ENCODE measurements at regions not wholly inside any gene's neighbourhood (a gene's known extent, or its start where the extent isn't known, plus 50 kb on each side); places are given as distances from the start of the nearest gene placed in this dataset.
"Not testable (repeated sequence)": the region's sequence is repeated elsewhere in the genome, so short reads cannot be mapped to it uniquely, and the experiment has no call there.

DNA sequence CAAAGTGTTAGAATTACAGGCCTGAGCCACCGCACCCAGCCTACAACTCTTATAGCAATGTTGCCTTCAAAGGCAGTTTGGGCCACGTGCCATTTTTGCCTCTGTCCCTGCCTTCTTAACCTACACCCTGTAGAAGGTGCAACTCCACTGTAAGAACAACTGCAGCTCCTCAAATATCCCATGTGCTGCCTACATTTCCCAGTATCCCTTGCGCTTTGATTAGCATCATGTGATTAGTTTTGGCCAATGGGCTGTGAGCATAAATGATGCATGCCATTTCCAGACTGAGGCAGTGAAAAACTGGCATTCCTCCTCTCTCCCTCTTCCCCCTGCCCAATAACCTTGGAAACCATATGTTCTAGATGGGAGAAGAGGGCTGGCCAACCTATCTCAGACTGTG lies 75.2 kb upstream of the MRI1 start:
- TF ChIP-seq EZH2 (IDR thresholded peaks at IDR 0.05; ENCODE audit: borderline replicate concordance) = no peak
- TF ChIP-seq, protein P1, sequence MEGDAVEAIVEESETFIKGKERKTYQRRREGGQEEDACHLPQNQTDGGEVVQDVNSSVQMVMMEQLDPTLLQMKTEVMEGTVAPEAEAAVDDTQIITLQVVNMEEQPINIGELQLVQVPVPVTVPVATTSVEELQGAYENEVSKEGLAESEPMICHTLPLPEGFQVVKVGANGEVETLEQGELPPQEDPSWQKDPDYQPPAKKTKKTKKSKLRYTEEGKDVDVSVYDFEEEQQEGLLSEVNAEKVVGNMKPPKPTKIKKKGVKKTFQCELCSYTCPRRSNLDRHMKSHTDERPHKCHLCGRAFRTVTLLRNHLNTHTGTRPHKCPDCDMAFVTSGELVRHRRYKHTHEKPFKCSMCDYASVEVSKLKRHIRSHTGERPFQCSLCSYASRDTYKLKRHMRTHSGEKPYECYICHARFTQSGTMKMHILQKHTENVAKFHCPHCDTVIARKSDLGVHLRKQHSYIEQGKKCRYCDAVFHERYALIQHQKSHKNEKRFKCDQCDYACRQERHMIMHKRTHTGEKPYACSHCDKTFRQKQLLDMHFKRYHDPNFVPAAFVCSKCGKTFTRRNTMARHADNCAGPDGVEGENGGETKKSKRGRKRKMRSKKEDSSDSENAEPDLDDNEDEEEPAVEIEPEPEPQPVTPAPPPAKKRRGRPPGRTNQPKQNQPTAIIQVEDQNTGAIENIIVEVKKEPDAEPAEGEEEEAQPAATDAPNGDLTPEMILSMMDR (IDR thresholded peaks at IDR 0.05; ENCODE audit: poor library complexity) = no peak
- no peak for TF ChIP-seq EZH2phosphoT487 (IDR thresholded peaks at IDR 0.05; ENCODE audit: low read depth, severe bottlenecking, unreplicated experiment)
- whole genome bisulfite sequencing (ENCODE audit: low lambda C conversion rate, missing lambda C conversion rate) = 79% methylated on average over 3 of the region's 3 CpGs

GRCh38 chr19:13684021-13684420 lies 80.3 kb upstream of the MRI1 start:
- Histone ChIP-seq H3K4me3 (no peak overlapping the region), H3K79me2 (no peaks in the 10 kb centered on the region), H2AFZ (no peak overlapping the region), H3K36me3 (replicated peaks; ENCODE audit: insufficient read depth, low read depth) (no peaks in the 10 kb centered on the region), H3K4me1 (ENCODE audit: insufficient read depth) (no peaks in the 10 kb centered on the region), H3K9me3 (ENCODE audit: low read depth) (no peaks in the 10 kb centered on the region), H3K27me3 (no peaks in the 10 kb centered on the region), H3K4me2 (no peak overlapping the region), H4K20me1 (ENCODE audit: insufficient read depth, poor library complexity, severe bottlenecking) (no peaks in the 10 kb centered on the region), H3K9me2 (replicated peaks; ENCODE audit: insufficient read depth) (no peaks in the 10 kb centered on the region), H3K27ac (no peak overlapping the region)
- WGBS (ENCODE audit: low lambda C conversion rate, missing lambda C conversion rate) = 79% methylated on average over 1 of the region's 1 CpG
- TF ChIP-seq EZH2phosphoT487 (IDR thresholded peaks at IDR 0.05; ENCODE audit: low read depth, severe bottlenecking, unreplicated experiment) (no peak), EZH2 (IDR thresholded peaks at IDR 0.05; ENCODE audit: borderline replicate concordance) (no peak)
- TF ChIP-seq, protein P1 (IDR thresholded peaks at IDR 0.05; ENCODE audit: poor library complexity) = no peak
- no peak for DNase-seq (ENCODE audit: low spot score)

More for the DNA sequence above, 75.2 kb upstream of the MRI1 start:
- no peaks in the 10 kb centered on the region for H3K4me1 ChIP-seq (ENCODE audit: insufficient read depth)
- no peak overlapping the region for H3K4me3 ChIP-seq
- H3K4me2 ChIP-seq = no peak overlapping the region
- H3K79me2 ChIP-seq = no peaks in the 10 kb centered on the region
- H2AFZ ChIP-seq = no peak overlapping the region
- no peaks in the 10 kb centered on the region for H4K20me1 ChIP-seq (ENCODE audit: insufficient read depth, poor library complexity, severe bottlenecking)
- DNase-seq (ENCODE audit: low spot score) = no peak
- no peaks in the 10 kb centered on the region for H3K36me3 ChIP-seq (replicated peaks; ENCODE audit: insufficient read depth, low read depth)
- H3K27ac ChIP-seq = no peak overlapping the region
- no peaks in the 10 kb centered on the region for H3K27me3 ChIP-seq
- H3K9me2 ChIP-seq (replicated peaks; ENCODE audit: insufficient read depth) = no peaks in the 10 kb centered on the region
- H3K9me3 ChIP-seq (ENCODE audit: low read depth) = no peaks in the 10 kb centered on the region

GRCh38 chr19:13681509-13681908 lies 82.8 kb upstream of the MRI1 start:
- H3K36me3 ChIP-seq (replicated peaks; ENCODE audit: insufficient read depth, low read depth) = no peaks in the 10 kb centered on the region
- H3K27me3 ChIP-seq = no peaks in the 10 kb centered on the region
- H3K4me1 ChIP-seq (ENCODE audit: insufficient read depth) = no peaks in the 10 kb centered on the region
- H3K4me2 ChIP-seq = no peak overlapping the region
- no peaks in the 10 kb centered on the region for H3K79me2 ChIP-seq
- H2AFZ ChIP-seq = no peak overlapping the region
- H3K4me3 ChIP-seq = no peak overlapping the region
- H3K9me3 ChIP-seq (ENCODE audit: low read depth) = no peaks in the 10 kb centered on the region
- H3K9me2 ChIP-seq (replicated peaks; ENCODE audit: insufficient read depth) = no peaks in the 10 kb centered on the region
- DNase-seq (ENCODE audit: low spot score) = no peak
- whole genome bisulfite sequencing (ENCODE audit: low lambda C conversion rate, missing lambda C conversion rate) = 90% methylated on average over 3 of the region's 3 CpGs
- no peaks in the 10 kb centered on the region for H4K20me1 ChIP-seq (ENCODE audit: insufficient read depth, poor library complexity, severe bottlenecking)
- no peak for TF ChIP-seq EZH2 (IDR thresholded peaks at IDR 0.05; ENCODE audit: borderline replicate concordance)
- TF ChIP-seq, protein P1 (IDR thresholded peaks at IDR 0.05; ENCODE audit: poor library complexity) = no peak
- H3K27ac ChIP-seq = no peak overlapping the region

DNA sequence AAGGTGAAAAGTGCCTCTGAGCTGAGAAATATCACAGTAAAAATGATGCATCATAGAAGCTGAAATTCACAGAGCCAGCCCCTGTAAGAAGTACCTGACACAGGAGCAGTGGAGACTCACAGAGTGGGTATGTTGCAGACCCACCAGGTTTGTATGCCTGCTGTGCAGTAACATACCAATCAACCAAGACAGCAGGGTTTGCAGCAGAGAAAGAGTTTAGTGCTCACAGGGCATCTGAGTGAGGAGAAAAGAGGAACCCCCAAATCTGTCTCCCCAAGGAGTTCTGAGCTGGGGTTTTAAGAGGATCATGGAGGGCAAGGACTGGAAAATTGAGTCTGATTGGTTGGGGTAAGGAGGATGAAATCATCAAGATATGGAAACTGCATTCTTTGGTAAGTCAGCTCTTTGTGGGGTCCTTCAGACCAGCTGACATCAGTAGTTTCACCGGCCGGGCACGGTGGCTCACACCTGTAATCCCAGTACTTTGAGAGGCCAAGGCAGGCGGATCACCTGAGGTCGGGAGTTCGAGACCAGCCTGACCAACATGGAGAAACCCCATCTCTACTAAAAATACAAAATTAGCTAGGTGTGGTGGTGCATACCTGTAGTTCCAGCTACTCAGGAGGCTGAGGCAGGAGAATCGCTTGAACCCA lies 83.5 kb upstream of the MRI1 start:
- H4K20me1 ChIP-seq (ENCODE audit: insufficient read depth, poor library complexity, severe bottlenecking); H3K27me3 ChIP-seq; H3K79me2 ChIP-seq; H3K27ac ChIP-seq; H3K4me3 ChIP-seq; DNase-seq (ENCODE audit: low spot score); H3K4me1 ChIP-seq (ENCODE audit: insufficient read depth); H2AFZ ChIP-seq; H3K9me2 ChIP-seq (replicated peaks; ENCODE audit: insufficient read depth); H3K9me3 ChIP-seq (ENCODE audit: low read depth); H3K4me2 ChIP-seq; H3K36me3 ChIP-seq (replicated peaks; ENCODE audit: insufficient read depth, low read depth): not testable (repeated sequence)
- 93% methylated on average over 7 of the region's 7 CpGs for WGBS (ENCODE audit: low lambda C conversion rate, missing lambda C conversion rate)

DNA sequence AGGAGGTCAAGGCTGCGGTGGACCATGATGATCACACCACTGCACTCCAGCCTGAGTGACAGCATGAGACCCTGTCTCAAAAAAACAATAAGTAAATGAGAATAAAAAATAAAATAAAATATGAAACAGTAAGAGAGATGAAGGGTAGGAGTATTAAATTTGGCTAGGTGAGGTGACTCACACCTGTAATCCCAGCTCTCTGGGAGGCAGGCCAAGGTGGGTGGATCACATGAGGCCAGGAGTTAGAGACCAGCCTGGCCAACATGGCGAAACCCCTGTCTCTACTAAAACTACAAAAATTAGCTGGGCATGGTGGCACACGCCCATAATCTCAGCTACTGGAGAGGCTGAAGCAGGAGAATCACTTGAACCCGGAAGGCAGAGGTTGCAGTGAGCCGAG lies 87.4 kb upstream of the MRI1 start:
- H3K27ac ChIP-seq; H4K20me1 ChIP-seq (ENCODE audit: insufficient read depth, poor library complexity, severe bottlenecking); H2AFZ ChIP-seq; H3K9me3 ChIP-seq (ENCODE audit: low read depth); H3K9me2 ChIP-seq (replicated peaks; ENCODE audit: insufficient read depth); H3K4me1 ChIP-seq (ENCODE audit: insufficient read depth); H3K27me3 ChIP-seq; H3K36me3 ChIP-seq (replicated peaks; ENCODE audit: insufficient read depth, low read depth); DNase-seq (ENCODE audit: low spot score); H3K79me2 ChIP-seq; H3K4me2 ChIP-seq; H3K4me3 ChIP-seq: not testable (repeated sequence)
- WGBS (ENCODE audit: low lambda C conversion rate, missing lambda C conversion rate) = 85% methylated on average over 5 of the region's 5 CpGs

- H2AFZ ChIP-seq; H3K4me2 ChIP-seq; H3K9me2 ChIP-seq (replicated peaks; ENCODE audit: insufficient read depth); H4K20me1 ChIP-seq (ENCODE audit: insufficient read depth, poor library complexity, severe bottlenecking); H3K27me3 ChIP-seq; H3K27ac ChIP-seq; H3K79me2 ChIP-seq; H3K4me1 ChIP-seq (ENCODE audit: insufficient read depth); H3K4me3 ChIP-seq; H3K9me3 ChIP-seq (ENCODE audit: low read depth); H3K36me3 ChIP-seq (replicated peaks; ENCODE audit: insufficient read depth, low read depth); DNase-seq (ENCODE audit: low spot score): not testable (repeated sequence)
- 92% methylated on average over 7 of the region's 7 CpGs for WGBS (ENCODE audit: low lambda C conversion rate, missing lambda C conversion rate)
Observed at GRCh38 chr19:13672480-13673175, 91.7 kb upstream of the MRI1 start.

Data from hepatocyte (in vitro differentiated cells).